ENCODE measurements at regions not wholly inside any gene's neighbourhood (a gene's known extent, or its start where the extent isn't known, plus 50 kb on each side); places are given as distances from the start of the nearest gene placed in this dataset.
"Not testable (repeated sequence)": the region's sequence is repeated elsewhere in the genome, so short reads cannot be mapped to it uniquely, and the experiment has no call there.

DNA sequence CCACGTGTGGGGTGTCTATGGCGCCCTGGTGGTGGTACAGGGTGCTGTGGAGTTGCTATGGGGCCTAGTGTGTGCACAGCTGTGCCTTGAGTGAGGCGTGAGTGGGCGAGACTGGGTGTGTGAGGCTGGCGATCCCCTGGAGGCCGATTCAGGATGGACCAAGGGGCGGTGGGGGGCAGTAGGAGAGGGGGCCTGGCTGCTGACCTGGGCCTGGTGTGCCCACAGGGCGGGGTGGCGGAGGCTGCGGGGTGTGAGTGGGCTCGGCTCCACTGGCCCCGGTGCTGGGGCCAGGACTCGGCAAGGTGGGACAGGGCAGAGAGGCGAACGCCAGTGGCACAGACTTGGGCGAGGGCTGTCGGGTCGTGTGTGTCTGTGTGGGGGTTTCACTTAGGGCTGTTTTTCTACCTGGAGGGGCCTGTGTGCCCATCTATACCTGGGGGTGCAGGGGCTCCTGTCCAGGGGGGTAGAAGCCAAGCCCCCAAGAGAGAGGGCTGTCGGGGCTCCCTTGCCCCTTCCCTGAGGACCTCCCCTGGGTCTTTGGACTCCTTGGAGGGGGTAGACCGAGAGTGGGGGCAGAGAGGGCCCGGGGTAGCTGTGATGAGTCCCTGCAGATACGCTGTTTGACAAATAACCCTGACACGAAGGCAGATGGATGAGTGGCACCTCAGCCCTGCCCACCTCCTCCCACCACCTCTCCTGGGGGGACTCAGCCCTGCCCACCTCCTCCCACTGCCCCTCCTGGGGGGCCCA is 194.6 kb downstream of the TMEM121 start:
- not testable (repeated sequence) for TF ChIP-seq TOX (CRISPR knock-in tag; IDR thresholded peaks at IDR 0.05; ENCODE audit: borderline replicate concordance); BACH2 (CRISPR knock-in tag; IDR thresholded peaks at IDR 0.05; ENCODE audit: borderline replicate concordance); ZNF70 (CRISPR knock-in tag; IDR thresholded peaks at IDR 0.05)
